HEK293 (cell line): ENCODE measurements at regions not wholly inside any gene's neighbourhood (a gene's known extent, or its start where the extent isn't known, plus 50 kb on each side); places are given as distances from the start of the nearest gene placed in this dataset.
A peak's percentile ranks its signal among the peaks of the same experiment; 100 is the strongest.

ENCODE experiments used
- CTCF ChIA-PET: fragments of 350-600 bp; formaldehyde crosslinking; extraction: SDS; loops from one replicate; lab custom pipeline; 2021; ENCODE audit warnings: antibody characterized with exemption; lab: Yijun Ruan, JAX
- POLR2A ChIA-PET: fragments of 300-600 bp; formaldehyde crosslinking; extraction: SDS; loops from one replicate; lab custom pipeline; 2020; ENCODE audit warnings: antibody characterized with exemption, inconsistent platforms; lab: Yijun Ruan, JAX
- H3K27ac ChIP-seq: fragments of 200-500 bp; sonication (Bioruptor generic); 2 replicates; pipeline ENCODE4 v1.5.1; 2014; ENCODE audit warnings: low read depth, low read length, control low read depth, inconsistent platforms; ENCODE audit errors: extremely low read depth
- H3K36me3 ChIP-seq, 2 experiments: fragments of 200-500 bp in 1 of 2; sonication (Bioruptor generic) in 1 of 2; 1 replicate in 1 of 2; 2 replicates in 1 of 2; pipeline ENCODE4 v1.5.1; 2014 to 2017; ENCODE audit warnings: inconsistent platforms in 2 of 2, low read length in 2 of 2; ENCODE audit not compliant: control insufficient read depth in 2 of 2, insufficient read depth in 1 of 2
- H3K4me1 ChIP-seq: fragments of 200-500 bp; sonication (Bioruptor generic); 2 replicates; pipeline ENCODE4 v1.5.1; 2014; ENCODE audit warnings: mild to moderate bottlenecking, low read length, inconsistent platforms; ENCODE audit not compliant: control insufficient read depth, insufficient read depth
- H3K4me3 ChIP-seq: 2 replicates; pipeline ENCODE4 v1.5.1; 2011; ENCODE audit warnings: low read depth, mild to moderate bottlenecking, control low read depth, low read length, moderate library complexity
- H3K9me3 ChIP-seq: fragments of 200-500 bp; sonication (Bioruptor generic); 2 replicates; pipeline ENCODE4 v1.5.1; 2014; ENCODE audit warnings: low read depth, low read length, inconsistent platforms; ENCODE audit not compliant: control insufficient read depth, insufficient read depth
- GLIS1 ChIP-seq: fragments of 450-650 bp; formaldehyde crosslinking; IDR thresholded peaks from 2 replicates; pipeline ENCODE4 v1.5.1; 2016; ENCODE audit warnings: missing biosample characterization, missing genetic modification characterization
- HOXA7 ChIP-seq: sonication (generic); formaldehyde crosslinking; IDR thresholded peaks from 2 replicates; pipeline ENCODE4 v1.8.1; 2022; ENCODE audit warnings: missing genetic modification reagents, borderline replicate concordance
- IKZF3 ChIP-seq: fragments of 450-650 bp; IDR thresholded peaks from 2 replicates; pipeline ENCODE4 v1.5.0; 2018; ENCODE audit warnings: missing biosample characterization, mild to moderate bottlenecking, missing genetic modification characterization, moderate library complexity
- KLF10 ChIP-seq: fragments of 450-650 bp; IDR thresholded peaks from 2 replicates; pipeline ENCODE4 v1.5.1; 2018; ENCODE audit warnings: missing biosample characterization, mild to moderate bottlenecking, missing genetic modification characterization
- KLF16 ChIP-seq: fragments of 450-650 bp; formaldehyde crosslinking; IDR thresholded peaks from 2 replicates; pipeline ENCODE4 v1.5.1; 2017; ENCODE audit warnings: missing biosample characterization, missing genetic modification characterization
- KLF7 ChIP-seq: fragments of 450-650 bp; formaldehyde crosslinking; IDR thresholded peaks from 2 replicates; pipeline ENCODE4 v1.5.1; 2016; ENCODE audit warnings: missing biosample characterization, missing genetic modification characterization, borderline replicate concordance
- OSR2 ChIP-seq: fragments of 450-650 bp; formaldehyde crosslinking; IDR thresholded peaks from 2 replicates; pipeline ENCODE4 v1.5.1; 2016; ENCODE audit warnings: missing biosample characterization, missing genetic modification characterization
- OVOL3 ChIP-seq: fragments of 450-650 bp; formaldehyde crosslinking; IDR thresholded peaks from 2 replicates; pipeline ENCODE4 v1.5.1; 2016; ENCODE audit warnings: missing biosample characterization, missing genetic modification characterization
- PATZ1 ChIP-seq: fragments of 450-650 bp; formaldehyde crosslinking; IDR thresholded peaks from 2 replicates; pipeline ENCODE4 v1.5.1; 2016; ENCODE audit warnings: missing biosample characterization, missing genetic modification characterization
- PRDM1 ChIP-seq: fragments of 450-650 bp; formaldehyde crosslinking; IDR thresholded peaks from 2 replicates; pipeline ENCODE4; 2016; ENCODE audit warnings: missing biosample characterization, missing genetic modification characterization
- RBAK ChIP-seq: fragments of 450-650 bp; formaldehyde crosslinking; IDR thresholded peaks from 2 replicates; pipeline ENCODE4 v1.5.1; 2016; ENCODE audit warnings: missing biosample characterization, missing genetic modification characterization
- SCRT1 ChIP-seq: fragments of 450-650 bp; formaldehyde crosslinking; IDR thresholded peaks from 2 replicates; pipeline ENCODE4 v1.5.1; 2016; ENCODE audit warnings: missing biosample characterization, missing genetic modification characterization, borderline replicate concordance
- TSHZ1 ChIP-seq: fragments of 450-650 bp; formaldehyde crosslinking; IDR thresholded peaks from 2 replicates; pipeline ENCODE4 v1.5.1; 2016; ENCODE audit warnings: missing biosample characterization, missing genetic modification characterization, borderline replicate concordance
- ZBTB7A ChIP-seq: fragments of 450-650 bp; formaldehyde crosslinking; IDR thresholded peaks from 2 replicates; pipeline ENCODE4 v1.5.1; 2016; ENCODE audit warnings: low read depth, missing biosample characterization, missing genetic modification characterization
- ZEB2 ChIP-seq: fragments of 450-650 bp; formaldehyde crosslinking; IDR thresholded peaks from 2 replicates; pipeline ENCODE4 v1.5.1; 2016; ENCODE audit warnings: missing biosample characterization, missing genetic modification characterization
- ZNF10 ChIP-seq: fragments of 450-650 bp; formaldehyde crosslinking; IDR thresholded peaks from 2 replicates; pipeline ENCODE4 v1.5.1; 2017; ENCODE audit warnings: missing biosample characterization, missing genetic modification characterization
- ZNF114 ChIP-seq: fragments of 450-650 bp; formaldehyde crosslinking; IDR thresholded peaks from 2 replicates; pipeline ENCODE4 v1.5.0; 2017; ENCODE audit warnings: missing biosample characterization, missing genetic modification characterization
- ZNF121 ChIP-seq: fragments of 450-650 bp; formaldehyde crosslinking; IDR thresholded peaks from 2 replicates; pipeline ENCODE4 v1.5.1; 2016; ENCODE audit warnings: missing biosample characterization, missing genetic modification characterization
- ZNF214 ChIP-seq: fragments of 450-650 bp; formaldehyde crosslinking; IDR thresholded peaks from 2 replicates; pipeline ENCODE4 v1.5.1; 2017; ENCODE audit warnings: missing biosample characterization, mild to moderate bottlenecking, missing genetic modification characterization, borderline replicate concordance
- ZNF366 ChIP-seq: fragments of 450-650 bp; formaldehyde crosslinking; conservative IDR thresholded peaks from 2 replicates; pipeline ENCODE4 v1.5.1; 2016; ENCODE audit warnings: missing biosample characterization, missing genetic modification characterization
- ZNF560 ChIP-seq: fragments of 450-650 bp; formaldehyde crosslinking; IDR thresholded peaks from 2 replicates; pipeline ENCODE4 v1.5.1; 2017; ENCODE audit warnings: missing biosample characterization, missing genetic modification characterization, borderline replicate concordance
- ZNF629 ChIP-seq: fragments of 450-650 bp; formaldehyde crosslinking; IDR thresholded peaks from 2 replicates; pipeline ENCODE4 v1.5.1; 2017; ENCODE audit warnings: missing biosample characterization, missing genetic modification characterization
- ZNF76 ChIP-seq: fragments of 450-650 bp; formaldehyde crosslinking; IDR thresholded peaks from 2 replicates; pipeline ENCODE4; 2016; ENCODE audit warnings: low read depth, missing biosample characterization, missing genetic modification characterization, borderline replicate concordance
- TF ChIP-seq, protein P1 (sequence below): fragments of 450-650 bp; formaldehyde crosslinking; IDR thresholded peaks from 2 replicates; pipeline ENCODE4 v1.5.1; 2017; ENCODE audit warnings: missing biosample characterization, missing genetic modification characterization
- TF ChIP-seq, protein P2 (sequence below): fragments of 450-650 bp; IDR thresholded peaks from 2 replicates; pipeline ENCODE4 v1.5.1; 2018; ENCODE audit warnings: missing biosample characterization, mild to moderate bottlenecking, missing genetic modification characterization
- TF ChIP-seq, protein P3 (sequence below): fragments of 450-650 bp; formaldehyde crosslinking; IDR thresholded peaks from 2 replicates; pipeline ENCODE4 v1.5.1; 2017; ENCODE audit warnings: missing biosample characterization, mild to moderate bottlenecking, missing genetic modification characterization, moderate library complexity

GRCh38 chrX:33808636-33809035 lies 323.5 kb downstream of the FAM47A start:
- Histone ChIP-seq H3K27ac (no peak overlapping the region), H3K36me3 (no peaks in the 10 kb centered on the region), H3K4me1 (no peaks in the 10 kb centered on the region), H3K4me3 (no peak overlapping the region), H3K9me3 (no peaks in the 10 kb centered on the region)
- TF ChIP-seq OSR2 (tag by site-specific recombination), result no peak
- TF ChIP-seq ZNF121, result no peak
- no peak for TF ChIP-seq OVOL3
- no peak for TF ChIP-seq ZEB2 (tag by site-specific recombination)
- TF ChIP-seq, protein P1, sequence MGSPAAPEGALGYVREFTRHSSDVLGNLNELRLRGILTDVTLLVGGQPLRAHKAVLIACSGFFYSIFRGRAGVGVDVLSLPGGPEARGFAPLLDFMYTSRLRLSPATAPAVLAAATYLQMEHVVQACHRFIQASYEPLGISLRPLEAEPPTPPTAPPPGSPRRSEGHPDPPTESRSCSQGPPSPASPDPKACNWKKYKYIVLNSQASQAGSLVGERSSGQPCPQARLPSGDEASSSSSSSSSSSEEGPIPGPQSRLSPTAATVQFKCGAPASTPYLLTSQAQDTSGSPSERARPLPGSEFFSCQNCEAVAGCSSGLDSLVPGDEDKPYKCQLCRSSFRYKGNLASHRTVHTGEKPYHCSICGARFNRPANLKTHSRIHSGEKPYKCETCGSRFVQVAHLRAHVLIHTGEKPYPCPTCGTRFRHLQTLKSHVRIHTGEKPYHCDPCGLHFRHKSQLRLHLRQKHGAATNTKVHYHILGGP (tag by site-specific recombination), result no peak
- TF ChIP-seq RBAK, result no peak
- no peak for TF ChIP-seq KLF10
- no peak for TF ChIP-seq TSHZ1 (tag by site-specific recombination)
- no peak for TF ChIP-seq ZNF10 (tag by site-specific recombination)
- no peak for TF ChIP-seq PATZ1 (tag by site-specific recombination)
- no peak for TF ChIP-seq ZNF214
- no peak for TF ChIP-seq ZNF76 (tag by site-specific recombination)
- no peak for TF ChIP-seq KLF7 (tag by site-specific recombination)
- TF ChIP-seq, protein P2, sequence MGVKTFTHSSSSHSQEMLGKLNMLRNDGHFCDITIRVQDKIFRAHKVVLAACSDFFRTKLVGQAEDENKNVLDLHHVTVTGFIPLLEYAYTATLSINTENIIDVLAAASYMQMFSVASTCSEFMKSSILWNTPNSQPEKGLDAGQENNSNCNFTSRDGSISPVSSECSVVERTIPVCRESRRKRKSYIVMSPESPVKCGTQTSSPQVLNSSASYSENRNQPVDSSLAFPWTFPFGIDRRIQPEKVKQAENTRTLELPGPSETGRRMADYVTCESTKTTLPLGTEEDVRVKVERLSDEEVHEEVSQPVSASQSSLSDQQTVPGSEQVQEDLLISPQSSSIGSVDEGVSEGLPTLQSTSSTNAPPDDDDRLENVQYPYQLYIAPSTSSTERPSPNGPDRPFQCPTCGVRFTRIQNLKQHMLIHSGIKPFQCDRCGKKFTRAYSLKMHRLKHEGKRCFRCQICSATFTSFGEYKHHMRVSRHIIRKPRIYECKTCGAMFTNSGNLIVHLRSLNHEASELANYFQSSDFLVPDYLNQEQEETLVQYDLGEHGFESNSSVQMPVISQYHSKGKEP (tag by site-specific recombination), result no peak
- no peak for TF ChIP-seq ZBTB7A (tag by site-specific recombination)
- TF ChIP-seq KLF16 (tag by site-specific recombination), result no peak
- TF ChIP-seq HOXA7 (CRISPR knock-in tag), result no peak
- CTCF ChIA-PET, result interaction anchor here (0.6 kb wide), 1 partner anchor 784 kb away, joined by 3 read pairs; no protein-coding TSS in a partner anchor
- POLR2A ChIA-PET, result no interaction called here

GRCh38 chrX:33784548-33784947 lies 347.6 kb downstream of the FAM47A start:
- TF ChIP-seq KLF10, result no peak
- no peak for TF ChIP-seq IKZF3 (tag by site-specific recombination)
- peak; percentile 98 for TF ChIP-seq PRDM1
- 0 out of 2 replicates have a peak, but pooled peaks have one; percentile 37 for TF ChIP-seq ZNF366 (tag by site-specific recombination)
- TF ChIP-seq ZNF114 (tag by site-specific recombination), result no peak
- no peak for TF ChIP-seq ZNF560
- TF ChIP-seq, protein P3, sequence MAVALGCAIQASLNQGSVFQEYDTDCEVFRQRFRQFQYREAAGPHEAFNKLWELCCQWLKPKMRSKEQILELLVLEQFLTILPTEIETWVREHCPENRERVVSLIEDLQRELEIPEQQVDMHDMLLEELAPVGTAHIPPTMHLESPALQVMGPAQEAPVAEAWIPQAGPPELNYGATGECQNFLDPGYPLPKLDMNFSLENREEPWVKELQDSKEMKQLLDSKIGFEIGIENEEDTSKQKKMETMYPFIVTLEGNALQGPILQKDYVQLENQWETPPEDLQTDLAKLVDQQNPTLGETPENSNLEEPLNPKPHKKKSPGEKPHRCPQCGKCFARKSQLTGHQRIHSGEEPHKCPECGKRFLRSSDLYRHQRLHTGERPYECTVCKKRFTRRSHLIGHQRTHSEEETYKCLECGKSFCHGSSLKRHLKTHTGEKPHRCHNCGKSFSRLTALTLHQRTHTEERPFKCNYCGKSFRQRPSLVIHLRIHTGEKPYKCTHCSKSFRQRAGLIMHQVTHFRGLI (tag by site-specific recombination), result no peak
- no peak for TF ChIP-seq ZNF121
- no peak for TF ChIP-seq GLIS1
- no peak for TF ChIP-seq SCRT1
- no peak for TF ChIP-seq ZNF629
- POLR2A ChIA-PET, result no interaction called here
- CTCF ChIA-PET, result no interaction called here
- no peak overlapping the region for H3K27ac ChIP-seq
- no peaks in the 10 kb centered on the region for H3K9me3 ChIP-seq
- H3K4me3 ChIP-seq, result no peak overlapping the region
- H3K4me1 ChIP-seq, result no peaks in the 10 kb centered on the region
- no peaks in the 10 kb centered on the region for H3K36me3 ChIP-seq
